ENCODE measurements at regions not wholly inside any gene's neighbourhood (a gene's known extent, or its start where the extent isn't known, plus 50 kb on each side); places are given as distances from the start of the nearest gene placed in this dataset.

DNA sequence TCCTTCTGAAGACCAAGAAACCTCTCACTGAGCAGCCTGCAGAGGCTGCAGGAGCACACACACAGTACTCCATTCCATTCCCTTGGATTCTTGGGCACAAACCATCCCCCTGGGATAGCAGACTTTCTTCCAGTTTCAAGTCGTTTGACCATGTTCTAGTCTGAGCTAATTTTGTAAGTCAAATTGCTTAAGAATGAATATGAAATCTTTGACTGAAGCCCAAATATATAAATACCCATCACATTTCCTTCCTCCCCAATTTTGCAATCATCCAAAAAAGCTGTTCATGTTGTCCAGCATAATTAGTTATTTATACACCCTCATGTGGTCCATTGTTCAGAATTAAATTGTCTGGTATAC is 231.2 kb upstream of the TPRG1 start:
- DNase-seq, result no peak

DNA sequence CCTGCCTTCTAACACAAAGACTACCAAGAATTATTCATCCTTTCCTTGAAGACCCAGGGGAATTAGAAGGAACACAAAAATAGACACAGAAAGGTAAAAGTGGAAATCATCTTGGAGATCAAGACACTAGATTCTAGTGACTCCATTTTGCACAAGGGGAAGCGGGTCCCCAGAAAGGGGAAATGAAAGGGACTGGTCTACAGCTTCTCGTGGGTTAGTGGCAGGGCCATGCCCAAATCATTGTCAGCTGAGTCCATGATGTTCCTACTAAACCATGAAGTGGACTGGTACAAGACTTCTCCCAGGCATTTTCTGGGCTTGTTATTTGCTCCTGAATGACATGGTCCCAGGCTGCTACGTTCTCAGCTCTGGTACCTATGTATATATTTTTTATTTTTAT is 230.7 kb upstream of the TPRG1 start:
- no peak for DNase-seq

GRCh38 chr3:188942191-188942590 is 229.6 kb upstream of the TPRG1 start:
- no peak for DNase-seq

- DNase-seq, result no peak
Observed at GRCh38 chr3:188943591-188943990, 228.2 kb upstream of the TPRG1 start.

GRCh38 chr3:188944108-188944507 is 227.7 kb upstream of the TPRG1 start:
- DNase-seq, result no peak

DNA sequence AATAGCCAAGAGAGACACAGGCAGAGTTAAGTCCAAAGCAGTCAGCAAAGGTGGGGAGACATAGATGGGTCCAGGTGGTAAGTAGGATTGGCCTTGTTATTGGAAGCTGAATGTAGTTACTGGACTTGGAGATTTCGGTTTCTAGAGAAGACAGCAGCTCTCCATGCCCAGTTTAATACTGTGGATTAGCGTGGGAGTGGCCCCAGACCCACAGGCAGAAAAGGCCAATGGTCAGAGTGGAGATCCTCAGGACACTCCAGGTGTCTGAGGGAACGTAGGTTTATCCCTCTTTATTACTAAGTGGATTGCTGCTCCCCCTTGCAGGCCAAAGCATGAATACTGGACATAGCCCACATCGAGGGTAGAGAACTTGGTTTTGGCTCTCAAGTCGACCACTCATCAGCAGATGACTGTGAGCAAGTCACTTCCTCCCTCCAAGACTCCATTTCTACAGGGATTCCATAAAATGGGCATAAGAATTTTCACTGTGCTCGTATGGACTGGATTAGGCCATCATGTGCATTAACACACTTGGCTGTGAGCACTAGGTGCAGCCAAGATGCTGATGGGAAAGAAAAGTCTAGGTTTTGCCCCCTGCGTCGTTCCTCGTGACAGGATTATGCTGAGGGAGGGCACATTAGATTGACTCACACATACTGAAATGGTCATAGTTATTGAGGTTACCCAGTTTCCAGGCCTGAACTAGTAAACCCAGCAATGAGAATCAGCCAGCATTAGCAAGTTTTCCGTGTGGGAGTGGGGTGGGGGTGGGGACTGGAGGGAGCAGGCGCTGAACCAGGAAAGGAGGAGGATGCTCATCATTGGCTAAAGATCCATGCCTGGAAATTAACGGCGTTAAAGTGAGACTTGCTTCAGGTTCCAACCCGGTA is 225.2 kb upstream of the TPRG1 start:
- DNase-seq, result no peak

DNA sequence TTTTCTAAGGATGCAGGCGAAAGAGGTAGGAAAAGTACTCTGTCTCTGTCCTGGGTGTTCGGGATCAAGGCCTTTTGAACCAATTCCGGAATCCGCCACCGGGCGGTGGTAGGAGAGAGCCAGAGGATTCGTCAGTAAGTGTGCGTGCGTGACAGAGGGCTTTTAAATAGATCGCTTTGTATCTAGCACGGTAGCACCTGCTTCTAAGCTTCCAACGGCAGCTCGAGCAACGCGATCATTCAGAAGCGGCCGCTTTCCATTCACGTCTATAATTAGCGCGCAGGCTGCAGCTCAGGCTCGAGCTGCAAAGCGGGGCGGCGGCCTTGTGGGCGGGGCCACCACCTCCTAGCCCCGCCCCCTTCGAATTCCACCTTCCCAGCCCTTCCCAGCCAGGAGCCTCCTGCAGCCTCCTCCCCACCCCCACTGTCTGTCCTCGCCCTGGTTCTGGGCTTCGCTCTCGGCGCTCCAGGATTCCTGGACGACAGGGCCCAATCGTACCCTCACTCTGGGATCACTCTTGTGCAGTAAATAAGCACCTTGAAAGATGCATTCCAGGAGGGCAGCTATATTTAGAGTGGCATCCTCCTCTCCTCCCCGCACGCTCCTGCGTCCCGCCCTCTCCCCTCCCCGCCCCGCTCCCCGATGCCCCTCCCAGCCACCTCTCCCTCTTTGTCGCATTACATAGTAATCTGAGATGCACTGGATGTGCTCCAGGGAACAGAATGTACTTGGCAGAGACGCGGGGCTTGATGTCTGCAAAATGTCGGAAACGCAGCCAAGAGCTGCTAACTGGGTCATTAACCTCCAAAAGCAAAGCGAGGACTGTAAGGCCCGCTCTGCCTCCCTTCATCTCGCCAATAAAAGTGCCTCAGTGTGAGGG is 224.1 kb upstream of the TPRG1 start:
- DNase-seq, result peak; percentile 96

GRCh38 chr3:188948281-188948996 is 223.3 kb upstream of the TPRG1 start:
- peak; percentile 69 for DNase-seq

DNA sequence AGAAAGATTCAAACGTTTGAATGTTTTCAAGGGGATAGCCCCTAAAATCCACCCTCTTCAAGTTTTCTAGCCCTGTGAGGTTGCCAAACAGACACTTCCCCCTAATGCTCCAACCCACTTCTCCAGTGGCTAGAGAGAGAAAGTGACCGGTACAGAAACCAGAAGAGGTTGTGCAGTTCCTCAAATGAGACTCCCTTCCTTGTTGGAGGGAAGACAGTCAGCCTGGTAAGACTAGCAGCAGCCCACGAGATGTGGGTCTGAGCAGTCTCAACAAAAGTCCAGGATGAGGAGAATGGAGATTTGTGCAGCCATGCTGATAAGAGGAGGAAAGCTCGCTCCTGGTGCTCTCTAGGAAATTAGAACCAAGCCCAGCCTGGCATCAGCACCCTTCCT is 222.8 kb upstream of the TPRG1 start:
- no peak for DNase-seq

GRCh38 chr3:188949456-188949855 is 222.3 kb upstream of the TPRG1 start:
- no peak for DNase-seq

- DNase-seq, result no peak
Observed at GRCh38 chr3:188949996-188950395, 221.8 kb upstream of the TPRG1 start.

DNA sequence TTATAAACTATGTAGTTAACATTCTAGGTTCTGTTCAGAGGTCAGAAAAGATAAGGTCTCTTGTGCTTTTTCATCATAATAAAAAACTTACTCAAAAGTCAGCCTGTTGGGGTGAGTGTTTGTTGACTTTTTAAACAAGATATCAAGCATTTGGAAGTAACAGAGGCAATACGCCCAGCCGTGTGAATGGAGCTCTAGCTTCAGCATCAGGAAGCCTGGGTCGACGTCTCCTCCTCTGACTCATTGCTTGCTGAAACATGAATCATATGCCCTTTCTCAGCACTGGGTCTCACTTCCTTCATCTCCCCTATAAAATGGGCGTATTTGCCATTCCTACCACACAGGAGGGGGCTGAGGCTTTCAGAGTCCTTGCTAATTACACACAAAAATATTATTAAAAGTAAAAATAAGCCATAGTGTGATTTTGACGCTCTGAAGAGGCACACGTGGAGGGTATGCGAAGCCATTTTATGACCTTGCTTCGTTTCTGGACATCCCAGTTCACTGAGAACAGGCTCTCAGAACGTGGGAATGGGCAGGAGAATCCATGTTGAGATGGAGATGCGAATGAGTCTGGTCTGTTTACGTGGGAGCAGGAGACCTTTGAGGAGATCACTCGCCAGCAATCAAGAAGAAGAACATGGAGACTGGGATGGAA is 220.8 kb upstream of the TPRG1 start:
- DNase-seq, result peak; percentile 67

GRCh38 chr3:188951734-188952133 is 220.0 kb upstream of the TPRG1 start:
- no peak for DNase-seq

GRCh38 chr3:188954590-188955208 is 217.1 kb upstream of the TPRG1 start:
- peak; percentile 88 for DNase-seq

GRCh38 chr3:188955919-188956318 is 215.9 kb upstream of the TPRG1 start:
- DNase-seq, result no peak

- DNase-seq, result no peak
Observed at GRCh38 chr3:188956839-188957489, 214.8 kb upstream of the TPRG1 start.

- DNase-seq, result no peak
Observed at GRCh38 chr3:188959013-188959412, 212.8 kb upstream of the TPRG1 start.

DNA sequence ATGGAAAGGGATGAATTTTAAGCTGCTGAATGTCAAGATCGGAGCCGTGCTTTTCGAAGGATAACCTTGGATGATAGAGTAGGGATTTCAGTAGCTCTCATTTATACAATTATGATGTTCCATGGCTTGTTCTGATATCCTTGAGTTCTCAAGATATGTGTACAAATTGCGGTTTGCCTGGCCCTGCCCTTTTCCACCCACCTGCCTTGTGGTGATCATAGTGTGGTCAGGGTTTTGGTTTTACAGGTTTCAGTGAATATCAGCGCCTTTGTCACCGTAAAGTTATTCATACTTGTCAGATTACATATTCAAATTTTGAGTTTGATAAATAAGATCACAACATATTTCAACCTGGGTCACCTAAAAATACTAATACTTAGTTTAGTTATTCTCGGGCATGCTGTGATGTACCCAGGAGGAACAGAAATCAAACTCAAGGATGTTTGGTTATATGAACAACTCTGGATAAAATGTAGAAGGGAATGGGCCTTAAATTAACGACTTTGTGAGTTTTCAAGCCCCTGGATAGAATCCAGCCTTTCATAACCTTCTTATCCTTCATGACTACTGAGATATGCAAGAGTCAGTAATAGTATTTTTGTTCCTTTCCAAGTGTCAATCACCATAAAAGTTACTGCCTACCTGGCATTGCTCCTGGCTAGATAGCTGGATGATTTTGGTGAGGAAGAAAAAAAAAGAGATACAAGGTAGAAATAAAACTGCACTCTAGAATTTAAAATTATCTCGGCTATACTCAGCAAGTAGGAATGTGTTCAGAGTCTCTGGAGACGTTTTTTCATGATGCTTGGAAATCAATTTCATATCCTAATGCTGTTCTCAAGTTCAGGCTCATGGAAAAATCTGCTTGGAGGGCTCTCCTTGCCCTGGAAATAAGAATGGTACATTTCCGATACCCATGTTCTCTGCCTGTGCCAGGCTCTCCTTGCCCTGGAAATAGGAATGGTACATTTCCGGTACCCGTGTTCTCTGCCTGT is 209.2 kb upstream of the TPRG1 start:
- no peak for DNase-seq

DNA sequence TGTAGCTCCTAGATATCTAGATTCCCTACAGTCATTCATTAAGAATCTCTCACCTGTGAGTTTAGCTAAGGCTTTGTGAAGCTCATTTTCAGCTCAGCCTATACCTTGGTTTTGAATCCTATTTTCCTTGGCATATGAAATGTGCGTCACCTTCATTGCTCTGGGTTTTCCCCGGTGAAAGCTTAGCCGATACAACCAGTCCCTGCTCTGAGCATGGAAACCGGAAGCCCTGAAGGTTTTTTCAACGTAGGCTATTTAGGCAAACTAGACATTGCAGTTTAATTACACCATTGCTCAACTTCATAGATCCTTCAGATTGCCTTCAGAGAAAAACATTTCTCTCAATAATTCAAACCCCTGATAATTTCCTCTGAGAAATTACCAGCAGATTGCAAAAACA is 206.8 kb upstream of the TPRG1 start:
- DNase-seq, result no peak

DNA sequence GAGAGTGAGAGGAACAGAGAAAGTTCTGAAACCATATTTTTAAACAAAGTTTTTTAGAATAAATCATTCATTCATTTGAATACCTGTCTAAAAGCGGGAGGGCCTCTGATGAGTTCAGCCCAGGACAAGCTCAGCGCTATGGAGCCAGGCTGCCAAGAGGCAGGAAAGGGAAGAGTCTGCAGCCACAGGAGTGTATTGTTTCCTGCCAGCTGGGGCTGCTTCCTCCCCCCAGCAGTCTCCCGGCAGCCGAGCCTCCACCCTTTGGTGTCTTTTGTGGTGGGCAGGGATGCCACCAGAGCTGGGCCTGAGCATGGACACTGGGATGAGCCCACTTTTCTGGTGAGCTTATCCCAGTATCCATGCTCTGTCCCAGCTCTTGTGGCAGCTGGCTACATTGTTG is 199.5 kb upstream of the TPRG1 start:
- DNase-seq, result no peak
